ENCODE measurements at regions not wholly inside any gene's neighbourhood (a gene's known extent, or its start where the extent isn't known, plus 50 kb on each side); places are given as distances from the start of the nearest gene placed in this dataset.

DNA sequence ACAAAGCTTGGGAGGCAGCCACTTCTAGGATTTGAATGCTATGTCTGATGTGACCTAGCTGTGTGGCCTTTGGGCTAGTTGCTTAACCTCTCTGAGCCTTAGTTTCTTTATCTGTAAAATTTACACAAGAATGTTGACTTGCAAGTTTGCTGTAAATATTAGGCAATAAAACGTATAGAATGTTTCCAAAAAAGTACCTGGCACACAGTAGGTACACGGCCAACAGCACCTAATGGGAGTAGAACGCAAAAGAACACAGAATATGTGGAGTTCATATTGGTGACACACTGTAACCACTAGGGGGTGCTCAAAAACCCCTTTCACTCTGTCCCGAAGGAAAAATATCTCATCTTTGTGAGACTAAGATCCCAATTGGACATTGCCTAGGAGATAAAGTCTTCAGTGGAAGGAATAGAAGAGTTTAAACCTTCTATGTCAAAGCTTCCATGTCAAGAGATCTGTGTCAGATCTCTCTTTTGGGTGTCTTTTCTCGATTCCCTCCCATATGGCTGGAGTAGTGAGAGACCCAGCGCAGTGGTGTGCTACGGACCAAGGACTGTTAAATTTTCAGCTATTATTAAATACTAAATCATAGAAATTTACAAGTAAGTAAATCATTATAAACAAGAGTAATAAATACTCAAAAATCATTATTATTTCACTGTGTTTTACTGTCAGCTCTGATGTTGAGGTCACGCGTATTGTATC is 145.4 kb upstream of the RAD23B start:
- Histone ChIP-seq H2BK120ac (ENCODE audit: low read depth, low read length) (no peak overlapping the region), H2BK15ac (ENCODE audit: low read depth, low read length) (no peak overlapping the region), H2BK20ac (ENCODE audit: low read depth, low read length) (no peak overlapping the region), H3K14ac (replicated peaks; ENCODE audit: low read depth, low read length) (no peak overlapping the region), H3K23ac (ENCODE audit: low read depth, low read length) (no peak overlapping the region), H3K27me3 (ENCODE audit: control insufficient read depth, insufficient read depth, low read length) (peaks cover 25% of the 10 kb centered on the region), H4K8ac (ENCODE audit: low read depth in 2 of 2, low read length in 2 of 2) (no peak overlapping the region), H2AFZ (replicated peaks; ENCODE audit: low read length, poor library complexity) (no peak overlapping the region), H2AK9ac (replicated peaks; ENCODE audit: low read depth, low read length, poor library complexity) (no peak overlapping the region), H3K9me3 (ENCODE audit: control insufficient read depth, insufficient read depth, low read length) (no peaks in the 10 kb centered on the region), H4K20me1 (ENCODE audit: insufficient read depth, low read length) (no peaks in the 10 kb centered on the region), H3K27ac (ENCODE audit: insufficient read depth, low read length) (no peak overlapping the region), H2AK5ac (ENCODE audit: low read depth, low read length) (no peak overlapping the region), H3K4ac (ENCODE audit: low read depth, low read length) (no peak overlapping the region), H3K9ac (ENCODE audit: low read depth, low read length) (no peak overlapping the region), H4K5ac (ENCODE audit: low read depth, low read length) (no peak overlapping the region), H3K4me3 (ENCODE audit: insufficient read depth, low read depth, low read length) (no peak overlapping the region), H3K36me3 (ENCODE audit: control insufficient read depth, insufficient read depth, low read length) (no peaks in the 10 kb centered on the region), H3K9me1 (ENCODE audit: insufficient read depth, low read length) (no peaks in the 10 kb centered on the region), H4K91ac (ENCODE audit: insufficient read depth, low read depth, low read length) (no peak overlapping the region), H3K4me1 (ENCODE audit: control insufficient read depth, insufficient read depth, low read length) (no peaks in the 10 kb centered on the region), H2BK5ac (ENCODE audit: low read depth, low read length, poor library complexity, severe bottlenecking) (no peak overlapping the region), H3K56ac (ENCODE audit: extremely low read depth, insufficient read depth, low read length) (no peak overlapping the region), H3K4me2 (ENCODE audit: low read depth, low read length) (no peak overlapping the region), H3K18ac (ENCODE audit: low read depth, low read length) (no peak overlapping the region), H3K79me1 (ENCODE audit: low read depth in 1 of 2, low read length in 2 of 2) (no peaks in the 10 kb centered on the region)
- DNase-seq (peak; percentile 33), ATAC-seq (ENCODE audit: low read depth) (peak; percentile 79)
- intact Hi-C loops (cut with micrococcal nuclease) (loop anchor here (1.0 to 5.0 kb wide), 2 partner anchors 204 to 275 kb away; partner anchors contain the start of gene ZNF462), dilution Hi-C loops (cut with HindIII; ENCODE audit: low sequenced_read_pairs, unreplicated experiment) (no loop called here), in situ Hi-C loops (cut with MboI; ENCODE audit: low sequenced_read_pairs) (loop anchor here (25.0 kb wide), 1 partner anchor 1625 kb away; no protein-coding TSS in a partner anchor)
- ChIA-PET CTCF (interaction anchor here (0.7 to 1.6 kb wide), 6 partner anchors 9 to 287 kb away, joined by 3 to 7 read pairs (median 4); no protein-coding TSS in a partner anchor), POLR2A (ENCODE audit: unreplicated experiment) (no interaction called here)
- no TSS peak for BruUV-seq (replicated peaks)
- no peak for TF ChIP-seq FOS (IDR thresholded peaks at IDR 0.05; ENCODE audit: low read depth, low read length)
- TF ChIP-seq, protein P1, sequence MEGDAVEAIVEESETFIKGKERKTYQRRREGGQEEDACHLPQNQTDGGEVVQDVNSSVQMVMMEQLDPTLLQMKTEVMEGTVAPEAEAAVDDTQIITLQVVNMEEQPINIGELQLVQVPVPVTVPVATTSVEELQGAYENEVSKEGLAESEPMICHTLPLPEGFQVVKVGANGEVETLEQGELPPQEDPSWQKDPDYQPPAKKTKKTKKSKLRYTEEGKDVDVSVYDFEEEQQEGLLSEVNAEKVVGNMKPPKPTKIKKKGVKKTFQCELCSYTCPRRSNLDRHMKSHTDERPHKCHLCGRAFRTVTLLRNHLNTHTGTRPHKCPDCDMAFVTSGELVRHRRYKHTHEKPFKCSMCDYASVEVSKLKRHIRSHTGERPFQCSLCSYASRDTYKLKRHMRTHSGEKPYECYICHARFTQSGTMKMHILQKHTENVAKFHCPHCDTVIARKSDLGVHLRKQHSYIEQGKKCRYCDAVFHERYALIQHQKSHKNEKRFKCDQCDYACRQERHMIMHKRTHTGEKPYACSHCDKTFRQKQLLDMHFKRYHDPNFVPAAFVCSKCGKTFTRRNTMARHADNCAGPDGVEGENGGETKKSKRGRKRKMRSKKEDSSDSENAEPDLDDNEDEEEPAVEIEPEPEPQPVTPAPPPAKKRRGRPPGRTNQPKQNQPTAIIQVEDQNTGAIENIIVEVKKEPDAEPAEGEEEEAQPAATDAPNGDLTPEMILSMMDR (conservative IDR thresholded peaks at IDR 0.05; ENCODE audit: low read depth, low read length) = peak; percentile 67
- TF ChIP-seq NFE2L2 (IDR thresholded peaks at IDR 0.05; ENCODE audit: low read depth, low read length) = no peak
- TF ChIP-seq CHD1 (IDR thresholded peaks at IDR 0.05; ENCODE audit: low read depth, low read length) = no peak
- TF ChIP-seq RCOR1 (IDR thresholded peaks at IDR 0.05; ENCODE audit: insufficient replicate concordance, low read length) = no peak
- no peak for TF ChIP-seq BHLHE40 (IDR thresholded peaks at IDR 0.05; ENCODE audit: low read depth, low read length)
- TF ChIP-seq RAD21 (IDR thresholded peaks at IDR 0.05; ENCODE audit: low read length) = peak; percentile 65
- no peak for TF ChIP-seq RFX5 (IDR thresholded peaks at IDR 0.05; ENCODE audit: low read depth, low read length)
- TF ChIP-seq SMC3 (IDR thresholded peaks at IDR 0.05; ENCODE audit: low read depth, low read length) = peak; percentile 59
- no peak for TF ChIP-seq POLR2A (IDR thresholded peaks at IDR 0.05; ENCODE audit: low read depth, low read length)
- TF ChIP-seq MXI1 (IDR thresholded peaks at IDR 0.05; ENCODE audit: borderline replicate concordance, low read depth, low read length) = no peak
- TF ChIP-seq CEBPB (IDR thresholded peaks at IDR 0.05; ENCODE audit: low read depth, low read length) = no peak
- no peak for TF ChIP-seq MAZ (IDR thresholded peaks at IDR 0.05; ENCODE audit: borderline replicate concordance, low read depth, low read length)
- no peak for TF ChIP-seq MAFK (IDR thresholded peaks at IDR 0.05; ENCODE audit: low read depth, low read length)
- TF ChIP-seq, protein P2, sequence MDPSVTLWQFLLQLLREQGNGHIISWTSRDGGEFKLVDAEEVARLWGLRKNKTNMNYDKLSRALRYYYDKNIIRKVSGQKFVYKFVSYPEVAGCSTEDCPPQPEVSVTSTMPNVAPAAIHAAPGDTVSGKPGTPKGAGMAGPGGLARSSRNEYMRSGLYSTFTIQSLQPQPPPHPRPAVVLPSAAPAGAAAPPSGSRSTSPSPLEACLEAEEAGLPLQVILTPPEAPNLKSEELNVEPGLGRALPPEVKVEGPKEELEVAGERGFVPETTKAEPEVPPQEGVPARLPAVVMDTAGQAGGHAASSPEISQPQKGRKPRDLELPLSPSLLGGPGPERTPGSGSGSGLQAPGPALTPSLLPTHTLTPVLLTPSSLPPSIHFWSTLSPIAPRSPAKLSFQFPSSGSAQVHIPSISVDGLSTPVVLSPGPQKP (IDR thresholded peaks at IDR 0.05; ENCODE audit: borderline replicate concordance, low read depth, low read length) = no peak
- TF ChIP-seq, protein P3, sequence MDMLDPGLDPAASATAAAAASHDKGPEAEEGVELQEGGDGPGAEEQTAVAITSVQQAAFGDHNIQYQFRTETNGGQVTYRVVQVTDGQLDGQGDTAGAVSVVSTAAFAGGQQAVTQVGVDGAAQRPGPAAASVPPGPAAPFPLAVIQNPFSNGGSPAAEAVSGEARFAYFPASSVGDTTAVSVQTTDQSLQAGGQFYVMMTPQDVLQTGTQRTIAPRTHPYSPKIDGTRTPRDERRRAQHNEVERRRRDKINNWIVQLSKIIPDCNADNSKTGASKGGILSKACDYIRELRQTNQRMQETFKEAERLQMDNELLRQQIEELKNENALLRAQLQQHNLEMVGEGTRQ (IDR thresholded peaks at IDR 0.05; ENCODE audit: low read depth, low read length) = no peak
- WGBS, 2 experiments (ENCODE audit: extremely low coverage in 2 of 2, insufficient read length in 1 of 2) = no CpG with 5 or more reads among the region's 9 CpGs
